Keratinocyte (primary cell): ENCODE measurements at regions not wholly inside any gene's neighbourhood (a gene's known extent, or its start where the extent isn't known, plus 50 kb on each side); places are given as distances from the start of the nearest gene placed in this dataset.

Source experiments
- DNase-seq: peaks from one replicate; pipeline ENCODE4 v3.0.0-alpha.2; 2011; ENCODE audit warnings: low read depth, missing footprints, low spot score
- FAIRE-seq: peaks from 2 replicates; lab custom pipeline; 2011; peaks lifted over from hg19 to GRCh38; lab: Jason Lieb, UNC
- H2AFZ ChIP-seq: 2 replicates; pipeline ENCODE4 v1.6.0; 2012; ENCODE audit warnings: low read length, control low read depth, inconsistent platforms; ENCODE audit not compliant: control insufficient read depth
- H3K27ac ChIP-seq: 2 replicates; pipeline ENCODE4 v1.5.1; 2011; ENCODE audit warnings: low read length; ENCODE audit not compliant: control insufficient read depth, insufficient read depth
- H3K27me3 ChIP-seq: 3 replicates; pipeline ENCODE4 v1.6.0; 2011; ENCODE audit warnings: low read length; ENCODE audit not compliant: control insufficient read depth, insufficient read depth; ENCODE audit errors: extremely low read depth
- H3K36me3 ChIP-seq, 2 experiments: 2 replicates in 1 of 2; 3 replicates in 1 of 2; pipeline ENCODE4 v1.5.1; 2011; ENCODE audit warnings: low read length in 2 of 2, mild to moderate bottlenecking in 1 of 2; ENCODE audit not compliant: control insufficient read depth in 2 of 2, insufficient read depth in 2 of 2; ENCODE audit errors: extremely low read depth in 1 of 2
- H3K4me1 ChIP-seq: 3 replicates; pipeline ENCODE4 v1.5.1; 2011; ENCODE audit warnings: low read length; ENCODE audit not compliant: control insufficient read depth, insufficient read depth; ENCODE audit errors: extremely low read depth
- H3K4me2 ChIP-seq: 3 replicates; pipeline ENCODE4 v1.6.0; 2011; ENCODE audit warnings: low read depth, low read length; ENCODE audit not compliant: control insufficient read depth, insufficient read depth; ENCODE audit errors: extremely low read depth
- H3K4me3 ChIP-seq, 3 experiments: fragments of 200-600 bp in 1 of 3; sonication (generic) in 1 of 3; 2 replicates in 2 of 3; 3 replicates in 1 of 3; pipeline ENCODE4 v1.5.1; 2011 to 2016; ENCODE audit warnings: low read length in 3 of 3, mild to moderate bottlenecking in 3 of 3, control low read depth in 2 of 3, inconsistent platforms in 1 of 3, low read depth in 1 of 3, mixed read lengths in 1 of 3, mixed run types in 1 of 3, moderate library complexity in 1 of 3; ENCODE audit not compliant: control insufficient read depth in 2 of 3, insufficient read depth in 2 of 3; ENCODE audit errors: extremely low read depth in 1 of 3
- H3K79me2 ChIP-seq: 2 replicates; pipeline ENCODE4 v1.6.0; 2012; ENCODE audit warnings: low read length; ENCODE audit not compliant: control insufficient read depth, insufficient read depth
- H3K9ac ChIP-seq: 3 replicates; pipeline ENCODE4 v1.6.0; 2011; ENCODE audit warnings: low read length; ENCODE audit not compliant: control insufficient read depth, insufficient read depth; ENCODE audit errors: extremely low read depth
- H3K9me1 ChIP-seq: 3 replicates; pipeline ENCODE4 v1.6.0; 2011; ENCODE audit warnings: low read length; ENCODE audit not compliant: control insufficient read depth, insufficient read depth; ENCODE audit errors: extremely low read depth
- H3K9me3 ChIP-seq: 2 replicates; pipeline ENCODE4 v1.5.1; 2012; ENCODE audit warnings: low read depth, low read length; ENCODE audit not compliant: control insufficient read depth
- H4K20me1 ChIP-seq: 3 replicates; pipeline ENCODE4 v1.6.0; 2011; ENCODE audit warnings: low read length; ENCODE audit not compliant: control insufficient read depth, insufficient read depth; ENCODE audit errors: extremely low read depth
- CTCF ChIP-seq, 3 experiments: IDR thresholded peaks in 1 of 3; conservative IDR thresholded peaks in 1 of 3; optimal IDR thresholded peaks in 1 of 3; 2 replicates in 2 of 3; 3 replicates in 1 of 3; pipeline versions ENCODE3 to v1.5.1; 2011; ENCODE audit warnings: low read length in 3 of 3, mild to moderate bottlenecking in 3 of 3, moderate library complexity in 2 of 3, control low read depth in 1 of 3, inconsistent platforms in 1 of 3; ENCODE audit not compliant: insufficient read depth in 2 of 3; ENCODE audit errors: extremely low read depth in 1 of 3
- EZH2 ChIP-seq: IDR thresholded peaks from one replicate; pipeline ENCODE4 v1.6.1; 2012; ENCODE audit warnings: inconsistent platforms, mild to moderate bottlenecking, low read length, moderate library complexity
- dilution Hi-C: fragments of 300-500 bp; cut with MboI; formaldehyde crosslinking; loops from one replicate; pipeline ENCODE4 v1.7.0; 2020; ENCODE audit warnings: low sequenced_read_pairs; ENCODE audit not compliant: extremely low pct_ligation_motif_present

- H3K9ac ChIP-seq, result no peak overlapping the region
- H3K27ac ChIP-seq, result no peak overlapping the region
- no peak overlapping the region for H2AFZ ChIP-seq
- no peak for DNase-seq
- no peaks in the 10 kb centered on the region for H3K4me1 ChIP-seq
- TF ChIP-seq CTCF (optimal IDR thresholded peaks at IDR 0.05 in 1 of 3, IDR thresholded peaks at IDR 0.05 in 1 of 3, conservative IDR thresholded peaks at IDR 0.05 in 1 of 3; ENCODE audit: extremely low read depth in 1 of 3, insufficient read depth in 2 of 3, low read length in 3 of 3), result no peak
- no peak for TF ChIP-seq EZH2
- no peaks in the 10 kb centered on the region for H3K79me2 ChIP-seq
- dilution Hi-C loops, result no loop called here
- H3K4me2 ChIP-seq, result no peak overlapping the region
- no peaks in the 10 kb centered on the region for H3K27me3 ChIP-seq
- no peaks in the 10 kb centered on the region for H3K9me1 ChIP-seq
- no peak overlapping the region for H3K4me3 ChIP-seq
- H3K9me3 ChIP-seq, result no peaks in the 10 kb centered on the region
- FAIRE-seq, result no peak
- no peaks in the 10 kb centered on the region for H4K20me1 ChIP-seq
- no peaks in the 10 kb centered on the region for H3K36me3 ChIP-seq
Measured at GRCh38 chr13:78161266-78161665, 242.6 kb upstream of the EDNRB start.

DNA sequence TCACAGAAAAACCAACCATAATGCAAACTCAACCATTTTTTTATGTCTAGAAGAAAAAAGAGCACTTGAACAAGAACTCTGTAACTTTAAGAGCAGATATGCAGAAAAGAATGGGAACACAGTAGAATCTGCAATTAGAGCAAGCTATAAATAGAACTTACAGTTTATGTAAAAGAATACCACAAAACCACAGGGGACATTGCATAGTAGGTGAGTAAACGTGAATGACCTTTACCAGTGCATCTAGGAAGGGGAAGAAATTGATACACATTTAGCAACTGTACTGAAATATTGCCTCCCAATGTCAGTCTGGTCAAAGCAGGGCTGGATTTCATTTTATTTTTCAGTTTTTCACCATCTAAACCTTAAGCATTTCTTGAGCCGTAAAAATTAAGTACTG is 242.2 kb upstream of the EDNRB start:
- dilution Hi-C loops, result no loop called here
- H2AFZ ChIP-seq, result no peak overlapping the region
- DNase-seq, result no peak

More for the DNA sequence above, 242.2 kb upstream of the EDNRB start:
- Histone ChIP-seq H3K9ac (no peak overlapping the region), H4K20me1 (no peaks in the 10 kb centered on the region), H3K4me1 (no peaks in the 10 kb centered on the region), H3K4me3 (no peak overlapping the region), H3K9me1 (no peaks in the 10 kb centered on the region), H3K27me3 (no peaks in the 10 kb centered on the region), H3K27ac (no peak overlapping the region), H3K4me2 (no peak overlapping the region), H3K36me3 (no peaks in the 10 kb centered on the region), H3K9me3 (no peaks in the 10 kb centered on the region), H3K79me2 (no peaks in the 10 kb centered on the region)
- no peak for FAIRE-seq
- no peak for TF ChIP-seq EZH2
- no peak for TF ChIP-seq CTCF (optimal IDR thresholded peaks at IDR 0.05 in 1 of 3, IDR thresholded peaks at IDR 0.05 in 1 of 3, conservative IDR thresholded peaks at IDR 0.05 in 1 of 3; ENCODE audit: extremely low read depth in 1 of 3, insufficient read depth in 2 of 3, low read length in 3 of 3)
